Epithelial cell of proximal tubule (primary cell): ENCODE measurements at regions not wholly inside any gene's neighbourhood (a gene's known extent, or its start where the extent isn't known, plus 50 kb on each side); places are given as distances from the start of the nearest gene placed in this dataset.

ENCODE experiments used
- DNase-seq: peaks from one replicate; pipeline ENCODE4 v3.0.0-alpha.2; 2011; ENCODE audit warnings: low read depth
- H3K4me3 ChIP-seq: 2 replicates; pipeline ENCODE4 v1.5.1; 2011; ENCODE audit warnings: low read depth, mild to moderate bottlenecking, low read length
- TF ChIP-seq, protein P1 (sequence below): conservative IDR thresholded peaks from 2 replicates; pipeline ENCODE4 v1.5.1; 2012; ENCODE audit warnings: low read depth, mild to moderate bottlenecking, low read length

DNA sequence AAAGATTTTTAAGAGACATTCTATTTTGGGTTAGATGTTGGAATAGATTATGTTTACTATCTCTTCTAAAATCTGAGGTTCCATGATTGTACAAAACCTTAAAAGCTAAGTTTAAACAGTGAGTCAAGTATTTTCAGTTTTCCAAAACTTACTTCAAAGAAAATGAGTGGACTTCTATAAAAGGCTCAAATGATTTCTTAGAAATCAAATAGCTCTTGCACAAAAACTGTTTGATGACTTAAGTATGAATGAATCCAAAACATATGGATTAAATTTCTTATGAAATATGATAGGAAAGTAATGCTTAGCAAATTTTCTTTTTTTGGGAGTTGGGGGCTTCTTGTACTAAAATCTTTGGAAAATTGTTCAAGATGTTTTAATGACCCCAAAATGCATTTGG, 837.3 kb upstream of the SLC35B3 start:
- DNase-seq = no peak
- H3K4me3 ChIP-seq = no peak overlapping the region
- TF ChIP-seq, protein P1, sequence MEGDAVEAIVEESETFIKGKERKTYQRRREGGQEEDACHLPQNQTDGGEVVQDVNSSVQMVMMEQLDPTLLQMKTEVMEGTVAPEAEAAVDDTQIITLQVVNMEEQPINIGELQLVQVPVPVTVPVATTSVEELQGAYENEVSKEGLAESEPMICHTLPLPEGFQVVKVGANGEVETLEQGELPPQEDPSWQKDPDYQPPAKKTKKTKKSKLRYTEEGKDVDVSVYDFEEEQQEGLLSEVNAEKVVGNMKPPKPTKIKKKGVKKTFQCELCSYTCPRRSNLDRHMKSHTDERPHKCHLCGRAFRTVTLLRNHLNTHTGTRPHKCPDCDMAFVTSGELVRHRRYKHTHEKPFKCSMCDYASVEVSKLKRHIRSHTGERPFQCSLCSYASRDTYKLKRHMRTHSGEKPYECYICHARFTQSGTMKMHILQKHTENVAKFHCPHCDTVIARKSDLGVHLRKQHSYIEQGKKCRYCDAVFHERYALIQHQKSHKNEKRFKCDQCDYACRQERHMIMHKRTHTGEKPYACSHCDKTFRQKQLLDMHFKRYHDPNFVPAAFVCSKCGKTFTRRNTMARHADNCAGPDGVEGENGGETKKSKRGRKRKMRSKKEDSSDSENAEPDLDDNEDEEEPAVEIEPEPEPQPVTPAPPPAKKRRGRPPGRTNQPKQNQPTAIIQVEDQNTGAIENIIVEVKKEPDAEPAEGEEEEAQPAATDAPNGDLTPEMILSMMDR = no peak

DNA sequence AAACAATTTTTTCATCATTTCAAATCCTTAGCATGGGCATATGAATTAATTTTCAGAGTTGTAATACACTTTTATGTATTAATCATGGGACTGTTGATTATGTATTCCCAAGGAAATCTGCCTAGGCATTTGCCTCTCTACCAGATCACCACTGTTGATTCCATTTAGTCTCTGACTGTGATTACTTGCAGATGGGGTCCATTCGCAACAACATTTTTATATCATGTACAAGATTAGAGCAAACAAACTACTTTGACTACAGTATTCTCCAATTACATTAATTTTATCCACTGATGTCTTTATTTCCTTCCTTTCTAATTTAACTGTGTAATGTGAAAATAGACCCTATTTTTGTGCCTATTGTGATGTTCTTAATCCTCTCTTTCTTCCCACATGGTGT, 831.4 kb upstream of the SLC35B3 start:
- H3K4me3 ChIP-seq = no peak overlapping the region
- TF ChIP-seq, protein P1 = no peak
- DNase-seq = no peak

DNA sequence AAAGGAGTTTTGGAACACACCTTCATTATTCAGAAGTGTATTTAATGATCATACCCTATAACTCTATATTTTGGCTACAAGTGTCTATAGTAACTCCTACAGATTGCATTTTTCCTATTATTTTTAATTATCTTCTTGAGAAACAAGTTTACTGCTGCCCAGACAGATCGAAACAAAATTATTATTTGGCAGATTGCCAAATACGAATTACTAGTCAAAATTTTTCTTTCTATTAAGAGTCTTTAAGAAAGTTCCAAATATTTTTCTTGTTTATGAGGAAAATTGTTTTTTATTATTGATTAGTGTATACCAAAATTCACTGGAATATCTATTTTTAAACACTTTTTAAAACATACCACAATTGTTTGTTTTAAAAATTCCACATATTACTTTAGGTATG, 821.9 kb upstream of the SLC35B3 start:
- H3K4me3 ChIP-seq = no peak overlapping the region

DNA sequence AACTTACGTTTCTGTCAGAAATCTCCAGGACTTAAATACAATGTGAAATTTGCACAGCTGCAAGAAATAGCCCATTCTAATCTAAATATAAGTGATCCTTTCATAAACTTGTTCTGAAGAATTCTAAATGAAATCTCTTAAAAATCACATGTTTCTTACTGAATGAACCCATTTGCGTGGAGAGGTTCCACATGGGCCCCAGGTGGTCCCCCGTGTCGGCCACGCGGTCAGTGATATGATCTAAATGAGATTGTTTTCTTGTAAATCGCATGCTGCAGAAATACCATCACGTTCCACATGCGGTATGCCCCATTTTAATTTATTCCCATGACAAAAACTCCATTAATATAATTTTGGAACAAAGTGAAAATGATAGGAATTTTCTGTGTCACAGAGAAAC, 818.9 kb upstream of the SLC35B3 start:
- H3K4me3 ChIP-seq = no peak overlapping the region
- TF ChIP-seq, protein P1 = no peak
- no peak for DNase-seq

More for the DNA sequence above, 821.9 kb upstream of the SLC35B3 start:
- no peak for DNase-seq
- TF ChIP-seq, protein P1 = no peak

DNA sequence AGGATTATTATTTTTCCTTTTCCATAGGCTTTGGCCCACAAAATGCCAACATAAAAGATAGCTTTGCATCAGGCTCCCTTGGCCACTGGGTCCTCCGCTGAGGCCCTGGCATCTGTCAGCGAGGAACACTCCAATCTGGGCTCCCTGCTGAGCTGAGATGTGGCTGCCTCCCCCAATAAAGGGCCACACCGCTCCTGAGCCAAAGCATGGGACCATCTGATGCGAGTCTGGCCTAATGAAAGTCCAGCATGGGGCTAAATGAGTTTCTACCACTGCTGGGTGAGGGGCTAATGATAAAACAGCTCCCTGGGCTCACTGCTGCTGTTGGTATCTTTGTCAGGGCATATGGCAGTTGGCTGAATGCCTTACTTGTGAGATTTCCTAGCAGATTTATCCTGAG, 817.5 kb upstream of the SLC35B3 start:
- DNase-seq = no peak
- H3K4me3 ChIP-seq = no peak overlapping the region
- TF ChIP-seq, protein P1 = no peak

DNA sequence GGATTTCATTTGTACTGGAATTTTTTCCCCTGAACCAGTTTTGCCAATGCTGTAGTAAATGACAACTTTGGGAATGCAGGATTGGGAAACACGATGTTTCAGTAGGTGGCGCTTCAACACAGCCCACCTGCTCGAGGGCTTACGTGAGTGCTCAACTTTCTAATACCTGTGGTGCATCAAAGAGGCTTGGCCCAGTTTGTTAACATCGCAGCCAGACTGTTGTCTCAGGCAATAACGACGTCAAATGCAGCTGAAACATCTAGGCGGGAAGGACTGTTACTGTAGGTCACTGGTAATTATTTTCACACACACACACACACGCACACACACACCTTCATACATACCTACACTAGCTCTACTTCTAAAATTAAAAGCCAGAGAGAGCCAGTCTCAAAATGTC, 815.5 kb upstream of the SLC35B3 start:
- TF ChIP-seq, protein P1 = peak; percentile 91
- DNase-seq = peak; percentile 12
- H3K4me3 ChIP-seq = no peak overlapping the region

DNA sequence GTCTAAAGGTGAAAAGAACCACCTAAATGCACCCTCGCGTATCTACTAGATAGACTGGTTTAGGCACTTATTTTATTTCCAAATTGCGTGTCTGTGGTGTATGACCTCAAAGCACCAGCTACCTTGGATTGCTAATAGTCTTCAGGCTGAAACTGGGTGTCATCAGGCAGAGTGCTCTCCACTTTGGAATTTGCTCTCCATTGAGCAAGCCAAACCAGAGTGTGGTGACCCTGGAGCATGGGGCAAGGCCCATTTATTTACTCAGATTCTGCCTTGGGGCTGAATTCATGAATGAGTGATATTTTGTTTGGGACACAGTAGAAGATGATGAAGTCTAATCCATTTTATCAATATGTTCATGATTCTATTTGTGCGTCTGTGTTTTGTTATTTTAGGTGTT, 812.8 kb upstream of the SLC35B3 start:
- H3K4me3 ChIP-seq = no peak overlapping the region
- DNase-seq = no peak
- TF ChIP-seq, protein P1 = no peak
